GM23248 (cell line): ENCODE measurements at regions not wholly inside any gene's neighbourhood (a gene's known extent, or its start where the extent isn't known, plus 50 kb on each side); places are given as distances from the start of the nearest gene placed in this dataset.

Experiments
- DNase-seq: peaks from one replicate; pipeline ENCODE4 v3.0.0-alpha.2; 2015
- H2AFZ ChIP-seq: fragments of 200-600 bp; sonication (generic); 2 replicates; pipeline ENCODE4 v1.6.1; 2016; ENCODE audit warnings: antibody characterized with exemption
- H3F3A ChIP-seq: fragments of 200-600 bp; sonication (generic); 2 replicates; pipeline ENCODE4 v1.6.1; 2016; ENCODE audit warnings: mild to moderate bottlenecking, antibody characterized with exemption, mixed run types; ENCODE audit not compliant: insufficient read depth
- H3K27ac ChIP-seq: fragments of 200-600 bp; sonication (generic); 2 replicates; pipeline ENCODE4 v1.5.1; 2016; ENCODE audit warnings: mild to moderate bottlenecking
- H3K27me3 ChIP-seq: fragments of 200-600 bp; sonication (generic); replicated peaks from 2 replicates; pipeline ENCODE4 v1.6.1; 2016; ENCODE audit warnings: mild to moderate bottlenecking; ENCODE audit not compliant: insufficient read depth
- H3K36me3 ChIP-seq: fragments of 200-600 bp; sonication (generic); 2 replicates; pipeline ENCODE4 v1.6.1; 2016; ENCODE audit warnings: low read depth, mild to moderate bottlenecking
- H3K4me1 ChIP-seq: fragments of 200-600 bp; sonication (generic); 2 replicates; pipeline ENCODE4 v1.6.1; 2016; ENCODE audit warnings: mild to moderate bottlenecking; ENCODE audit not compliant: insufficient read depth
- H3K4me2 ChIP-seq: fragments of 200-600 bp; sonication (generic); one replicate; pipeline ENCODE4 v1.6.1; 2016; ENCODE audit warnings: mild to moderate bottlenecking; ENCODE audit not compliant: unreplicated experiment
- H3K4me3 ChIP-seq: fragments of 200-600 bp; sonication (generic); 2 replicates; pipeline ENCODE4 v1.5.1; 2016; ENCODE audit warnings: mild to moderate bottlenecking
- H3K79me2 ChIP-seq: fragments of 200-600 bp; sonication (generic); 2 replicates; pipeline ENCODE4 v1.6.1; 2016; ENCODE audit warnings: mild to moderate bottlenecking; ENCODE audit not compliant: insufficient read depth
- H3K9ac ChIP-seq: fragments of 200-600 bp; sonication (generic); 2 replicates; pipeline ENCODE4 v1.6.1; 2016; ENCODE audit warnings: mild to moderate bottlenecking
- H3K9me2 ChIP-seq: fragments of 200-600 bp; sonication (generic); 2 replicates; pipeline ENCODE4 v1.6.1; 2016; ENCODE audit warnings: mixed run types, mild to moderate bottlenecking, moderate library complexity; ENCODE audit not compliant: insufficient read depth
- H3K9me3 ChIP-seq: fragments of 200-600 bp; sonication (generic); one replicate; pipeline ENCODE4 v1.6.1; 2017; ENCODE audit warnings: low read depth
- H4K20me1 ChIP-seq: fragments of 200-600 bp; sonication (generic); 2 replicates; pipeline ENCODE4 v1.6.0; 2016; ENCODE audit not compliant: insufficient read depth
- EZH2 ChIP-seq: fragments of 200-600 bp; sonication (generic); IDR thresholded peaks from 2 replicates; pipeline ENCODE4 v1.6.1; 2018; ENCODE audit warnings: antibody characterized with exemption, mild to moderate bottlenecking; ENCODE audit not compliant: insufficient read depth, poor library complexity, severe bottlenecking
- EZH2phosphoT487 ChIP-seq: fragments of 200-600 bp; sonication (generic); IDR thresholded peaks from 2 replicates; pipeline ENCODE4 v1.6.1; 2018; ENCODE audit warnings: antibody characterized with exemption, moderate library complexity, mild to moderate bottlenecking, low read depth; ENCODE audit not compliant: insufficient read depth
- WGBS, 2 experiments: methylation state at CpG; one replicate each; pipeline ENCODE4 v1.1.6; 2015 to 2017; ENCODE audit warnings: low lambda C conversion rate in 2 of 2, low coverage in 1 of 2; ENCODE audit errors: missing lambda C conversion rate in 2 of 2; 5-methylcytosine and 5-hydroxymethylcytosine counted together
- in situ Hi-C: fragments of 300-500 bp; cut with MboI; formaldehyde crosslinking; loops from 2 replicates; pipeline ENCODE4 v1.15.0; 2020

DNA sequence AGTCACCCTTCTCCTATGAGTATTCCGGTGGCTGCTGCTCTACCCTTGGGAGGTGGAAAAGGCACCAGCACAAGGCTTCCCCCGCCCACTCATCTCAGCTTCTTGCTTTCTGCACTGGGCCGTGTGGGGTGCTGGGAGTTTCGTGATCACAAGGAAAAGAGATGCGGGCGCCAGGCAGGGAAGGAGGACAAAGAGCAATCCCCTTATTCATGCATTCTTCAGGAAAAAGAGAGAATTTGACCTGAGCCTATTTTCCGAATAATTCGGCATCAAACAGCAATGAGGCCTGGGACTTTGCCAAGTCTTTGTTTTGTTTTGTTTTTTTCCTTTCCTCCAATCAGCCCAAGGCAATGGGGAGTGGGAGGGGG is 102.2 kb upstream of the LPP start:
- Histone ChIP-seq H3K9ac (no peak overlapping the region), H3F3A (no peaks in the 10 kb centered on the region), H2AFZ (no peak overlapping the region), H3K9me2 (no peaks in the 10 kb centered on the region), H3K27ac (no peak overlapping the region), H3K27me3 (no peaks in the 10 kb centered on the region), H3K4me1 (peaks cover 8% of the 10 kb centered on the region), H3K9me3 (no peaks in the 10 kb centered on the region), H3K4me3 (no peak overlapping the region), H3K79me2 (no peaks in the 10 kb centered on the region), H4K20me1 (no peaks in the 10 kb centered on the region), H3K36me3 (no peaks in the 10 kb centered on the region), H3K4me2 (no peak overlapping the region)
- no peak for DNase-seq
- in situ Hi-C loops, result no loop called here
- WGBS, 2 experiments, result 80 to 84% methylated on average over 8 of the region's 8 CpGs
- TF ChIP-seq EZH2 (no peak), EZH2phosphoT487 (no peak)

DNA sequence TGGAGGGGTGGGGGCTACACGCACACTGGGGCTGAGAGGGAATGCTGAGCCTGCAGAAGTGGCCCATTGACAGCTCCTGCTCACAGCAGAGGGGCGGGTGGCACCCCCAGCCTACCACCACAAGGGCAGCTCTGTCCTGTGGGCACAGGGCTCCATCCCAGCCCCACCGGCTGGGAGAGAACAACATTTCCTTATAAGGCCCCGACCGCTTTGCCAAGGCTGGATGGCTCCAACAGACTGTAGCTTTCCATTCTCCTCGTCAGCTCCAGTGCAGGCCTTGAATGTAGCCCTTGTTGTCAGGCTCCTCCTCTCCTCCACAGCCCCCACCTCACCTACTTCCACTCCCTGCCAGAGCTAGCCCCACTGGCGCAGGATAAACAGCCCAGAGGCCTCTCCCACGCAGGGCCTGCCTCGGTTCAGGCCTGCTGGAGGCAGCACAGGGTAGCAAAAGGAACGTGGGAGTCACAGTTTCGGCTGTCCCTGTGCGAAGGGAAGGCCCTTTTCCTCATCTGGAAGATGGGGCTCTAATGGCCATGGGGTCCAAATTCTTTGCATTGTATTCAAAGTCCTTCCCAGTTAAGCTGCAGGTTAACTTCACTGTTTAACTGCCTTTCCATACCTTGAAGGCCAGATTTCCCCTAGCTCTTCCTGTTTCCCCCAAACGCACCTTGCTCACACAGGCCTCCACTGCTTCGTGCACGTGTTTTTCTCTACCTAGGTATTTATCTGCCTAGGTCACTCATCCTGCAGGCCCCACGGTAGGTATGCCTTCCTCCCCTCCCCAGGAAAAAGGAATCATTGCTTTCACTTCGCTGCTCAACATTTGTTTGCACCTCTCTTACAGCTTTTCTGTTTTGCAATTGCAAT is 101.6 kb upstream of the LPP start:
- H3K9me3 ChIP-seq, result no peaks in the 10 kb centered on the region
- H3K9me2 ChIP-seq, result no peaks in the 10 kb centered on the region
- no peak overlapping the region for H3K9ac ChIP-seq
- in situ Hi-C loops, result no loop called here
- peaks cover 7% of the 10 kb centered on the region for H3K4me1 ChIP-seq
- WGBS, 2 experiments, result 77 to 86% methylated on average over 14 to 17 of the region's 17 CpGs
- H3K27ac ChIP-seq, result no peak overlapping the region
- H4K20me1 ChIP-seq, result no peaks in the 10 kb centered on the region
- no peaks in the 10 kb centered on the region for H3K27me3 ChIP-seq
- no peak overlapping the region for H3K4me3 ChIP-seq
- no peak for TF ChIP-seq EZH2phosphoT487
- TF ChIP-seq EZH2, result no peak
- H3F3A ChIP-seq, result no peaks in the 10 kb centered on the region
- no peak overlapping the region for H2AFZ ChIP-seq
- H3K36me3 ChIP-seq, result no peaks in the 10 kb centered on the region
- no peaks in the 10 kb centered on the region for H3K79me2 ChIP-seq
- DNase-seq, result no peak
- H3K4me2 ChIP-seq, result no peak overlapping the region

DNA sequence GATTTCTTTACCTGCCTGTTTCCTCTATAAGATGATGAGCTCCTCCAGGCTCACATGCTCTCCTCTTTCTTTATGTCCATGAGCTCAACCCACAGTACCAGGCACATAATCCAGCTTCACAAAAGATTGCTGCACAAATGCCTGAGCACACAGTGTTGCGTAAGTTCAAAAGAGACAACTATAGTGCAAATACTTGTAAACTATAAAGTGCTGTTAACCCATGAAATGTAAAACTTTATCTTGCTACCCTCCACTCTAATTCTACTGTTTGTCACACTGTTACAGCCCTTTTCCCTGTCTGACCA is 101.0 kb upstream of the LPP start:
- Histone ChIP-seq H3K36me3 (no peaks in the 10 kb centered on the region), H3F3A (no peaks in the 10 kb centered on the region), H3K4me1 (peaks cover 7% of the 10 kb centered on the region), H3K4me2 (no peak overlapping the region), H3K27ac (no peak overlapping the region), H3K9ac (no peak overlapping the region), H3K9me2 (no peaks in the 10 kb centered on the region), H3K27me3 (no peaks in the 10 kb centered on the region), H4K20me1 (no peaks in the 10 kb centered on the region), H3K4me3 (no peak overlapping the region), H2AFZ (no peak overlapping the region), H3K79me2 (no peaks in the 10 kb centered on the region), H3K9me3 (no peaks in the 10 kb centered on the region)
- no peak for TF ChIP-seq EZH2
- TF ChIP-seq EZH2phosphoT487, result no peak
- WGBS, 2 experiments, result 97 to 100% methylated on average over 1 of the region's 1 CpG
- in situ Hi-C loops, result no loop called here
- no peak for DNase-seq

DNA sequence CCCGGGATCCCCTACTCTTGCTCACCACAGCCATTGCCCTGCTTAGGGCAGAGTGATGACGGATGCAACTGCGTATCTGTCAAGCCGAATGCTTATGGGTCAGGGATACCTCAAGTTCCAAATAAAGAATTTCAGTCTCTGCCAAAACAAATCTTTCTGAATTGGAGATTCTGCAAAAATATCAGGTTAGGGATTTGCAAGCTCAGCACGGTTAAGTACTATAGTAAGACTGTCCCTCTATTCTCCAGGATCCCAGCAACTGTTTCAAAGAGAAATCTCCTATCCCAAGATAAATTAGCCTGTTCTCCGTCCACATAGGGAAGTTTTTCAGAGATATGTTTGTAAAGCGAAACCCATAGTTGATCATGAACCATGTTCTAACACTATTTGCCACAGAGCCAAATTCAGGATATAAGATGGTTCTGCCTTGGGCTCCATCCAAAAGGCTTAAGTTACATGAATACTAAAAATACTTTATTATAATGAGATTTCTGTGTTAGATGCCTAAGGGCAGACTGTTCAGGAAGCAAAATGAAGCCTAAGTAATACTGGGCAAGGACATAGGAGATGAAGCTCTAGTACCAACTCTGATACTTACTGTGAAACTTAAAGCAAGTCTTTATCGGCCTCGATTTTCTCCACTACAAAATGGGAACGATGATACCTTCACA is 100.1 kb upstream of the LPP start:
- H3K4me3 ChIP-seq, result no peak overlapping the region
- no peaks in the 10 kb centered on the region for H3F3A ChIP-seq
- no peaks in the 10 kb centered on the region for H4K20me1 ChIP-seq
- H3K79me2 ChIP-seq, result no peaks in the 10 kb centered on the region
- no peaks in the 10 kb centered on the region for H3K36me3 ChIP-seq
- no peak overlapping the region for H3K9ac ChIP-seq
- no peaks in the 10 kb centered on the region for H3K27me3 ChIP-seq
- H2AFZ ChIP-seq, result no peak overlapping the region
- DNase-seq, result no peak
- no peak overlapping the region for H3K27ac ChIP-seq
- peaks cover 7% of the 10 kb centered on the region for H3K4me1 ChIP-seq
- H3K4me2 ChIP-seq, result no peak overlapping the region
- TF ChIP-seq EZH2, result no peak
- no peak for TF ChIP-seq EZH2phosphoT487
- H3K9me2 ChIP-seq, result no peaks in the 10 kb centered on the region
- in situ Hi-C loops, result no loop called here
- H3K9me3 ChIP-seq, result no peaks in the 10 kb centered on the region
- WGBS, 2 experiments, result 88 to 90% methylated on average over 10 of the region's 10 CpGs
